Smooth muscle cell (in vitro differentiated cells): ENCODE measurements at regions not wholly inside any gene's neighbourhood (a gene's known extent, or its start where the extent isn't known, plus 50 kb on each side); places are given as distances from the start of the nearest gene placed in this dataset.

Source experiments
- DNase-seq: peaks from one replicate; lab custom pipeline; 2025; ENCODE audit not compliant: unreplicated experiment; lab: John Stamatoyannopoulos, UW
- H2AFZ ChIP-seq: fragments of 200-600 bp; sonication (generic); 2 replicates; pipeline ENCODE4 v1.6.0; 2016; ENCODE audit warnings: antibody characterized with exemption, low read depth, mild to moderate bottlenecking
- H3F3A ChIP-seq: fragments of 200-600 bp; sonication (generic); 2 replicates; pipeline ENCODE4 v1.6.0; 2017; ENCODE audit warnings: antibody characterized with exemption, low read depth
- H3K27ac ChIP-seq: fragments of 200-600 bp; sonication (generic); 2 replicates; pipeline ENCODE4 v1.5.1; 2016; ENCODE audit warnings: low read depth, mild to moderate bottlenecking
- H3K27me3 ChIP-seq: fragments of 200-600 bp; sonication (generic); 2 replicates; pipeline ENCODE4 v1.6.1; 2016; ENCODE audit warnings: low read depth, mild to moderate bottlenecking
- H3K36me3 ChIP-seq: fragments of 200-600 bp; sonication (generic); 2 replicates; pipeline ENCODE4 v1.5.1; 2016; ENCODE audit warnings: low read depth
- H3K4me1 ChIP-seq: fragments of 200-600 bp; sonication (generic); 2 replicates; pipeline ENCODE4 v1.5.1; 2016; ENCODE audit warnings: low read depth
- H3K4me2 ChIP-seq: fragments of 200-600 bp; sonication (generic); 2 replicates; pipeline ENCODE4 v1.6.0; 2016; ENCODE audit warnings: mild to moderate bottlenecking
- H3K4me3 ChIP-seq: fragments of 200-600 bp; sonication (generic); 2 replicates; pipeline ENCODE4 v1.5.1; 2016; ENCODE audit warnings: mild to moderate bottlenecking
- H3K79me2 ChIP-seq: fragments of 200-600 bp; sonication (generic); 2 replicates; pipeline ENCODE4 v1.6.0; 2016; ENCODE audit warnings: low read depth, mild to moderate bottlenecking
- H3K9ac ChIP-seq: fragments of 200-600 bp; sonication (generic); 2 replicates; pipeline ENCODE4 v1.6.0; 2016; ENCODE audit warnings: low read depth
- H3K9me3 ChIP-seq: fragments of 200-600 bp; sonication (generic); replicated peaks from 2 replicates; pipeline ENCODE4 v1.5.1; 2016; ENCODE audit warnings: low read depth
- H4K20me1 ChIP-seq: fragments of 200-600 bp; sonication (generic); 2 replicates; pipeline ENCODE4 v1.6.0; 2016; ENCODE audit warnings: low read depth
- WGBS: methylation state at CpG from one replicate; pipeline ENCODE4 v1.1.7; 2016; ENCODE audit warnings: low lambda C conversion rate; 5-methylcytosine and 5-hydroxymethylcytosine counted together
- TF ChIP-seq, protein P1 (sequence below): fragments of 200-600 bp; sonication (generic); IDR thresholded peaks from 2 replicates; pipeline ENCODE4 v1.5.1; 2017; ENCODE audit warnings: borderline replicate concordance, mild to moderate bottlenecking, antibody characterized with exemption; ENCODE audit not compliant: insufficient read depth, poor library complexity, severe bottlenecking

GRCh38 chr13:109362616-109363015 lies 423.8 kb downstream of the IRS2 start:
- no peaks in the 10 kb centered on the region for H3K9me3 ChIP-seq
- WGBS = 97% methylated on average over 2 of the region's 2 CpGs
- DNase-seq = no peak

DNA sequence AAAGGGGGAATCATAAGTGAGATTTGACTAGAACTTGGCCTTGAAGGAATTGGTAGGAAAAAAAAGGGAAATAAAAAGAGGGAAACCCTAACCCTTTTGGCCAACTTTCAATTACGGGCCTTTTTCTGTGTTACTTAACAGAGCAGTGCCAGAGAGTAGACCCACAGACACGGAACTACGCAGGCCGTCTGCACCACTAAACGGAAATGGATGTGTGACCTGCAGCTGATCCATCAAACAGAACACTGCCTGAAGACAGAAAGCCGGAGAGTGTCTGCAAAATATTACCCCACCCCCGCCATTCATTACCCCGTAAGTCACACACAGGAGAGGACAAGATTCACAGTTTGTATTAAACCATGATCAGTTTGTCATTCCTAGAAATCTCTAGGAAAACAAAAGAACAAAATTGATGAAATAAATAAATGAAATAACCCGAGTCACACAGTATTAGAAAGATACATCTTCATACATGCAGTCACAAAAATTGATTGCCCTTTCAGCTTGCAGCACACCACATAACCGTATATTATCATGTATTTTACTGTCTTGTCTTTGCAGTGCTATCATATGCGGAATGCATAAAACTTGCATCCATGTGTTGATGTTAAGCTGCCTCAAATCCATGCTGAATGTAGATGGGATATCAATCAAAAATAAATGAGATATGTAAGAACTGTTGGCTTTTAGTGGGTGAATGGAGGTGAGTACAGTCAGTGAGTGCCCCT lies 424.7 kb downstream of the IRS2 start:
- DNase-seq = no peak
- WGBS = 82% methylated on average over 11 of the region's 11 CpGs
- no peaks in the 10 kb centered on the region for H4K20me1 ChIP-seq

More at GRCh38 chr13:109362616-109363015, 423.8 kb downstream of the IRS2 start:
- Histone ChIP-seq H3K4me2 (no peak overlapping the region), H3K36me3 (no peaks in the 10 kb centered on the region), H3K4me1 (peaks cover 12% of the 10 kb centered on the region), H3K27me3 (no peaks in the 10 kb centered on the region), H3K4me3 (no peak overlapping the region), H3K79me2 (no peaks in the 10 kb centered on the region), H4K20me1 (no peaks in the 10 kb centered on the region), H2AFZ (no peak overlapping the region), H3K9ac (no peak overlapping the region), H3K27ac (no peak overlapping the region), H3F3A (no peaks in the 10 kb centered on the region)
- TF ChIP-seq, protein P1, sequence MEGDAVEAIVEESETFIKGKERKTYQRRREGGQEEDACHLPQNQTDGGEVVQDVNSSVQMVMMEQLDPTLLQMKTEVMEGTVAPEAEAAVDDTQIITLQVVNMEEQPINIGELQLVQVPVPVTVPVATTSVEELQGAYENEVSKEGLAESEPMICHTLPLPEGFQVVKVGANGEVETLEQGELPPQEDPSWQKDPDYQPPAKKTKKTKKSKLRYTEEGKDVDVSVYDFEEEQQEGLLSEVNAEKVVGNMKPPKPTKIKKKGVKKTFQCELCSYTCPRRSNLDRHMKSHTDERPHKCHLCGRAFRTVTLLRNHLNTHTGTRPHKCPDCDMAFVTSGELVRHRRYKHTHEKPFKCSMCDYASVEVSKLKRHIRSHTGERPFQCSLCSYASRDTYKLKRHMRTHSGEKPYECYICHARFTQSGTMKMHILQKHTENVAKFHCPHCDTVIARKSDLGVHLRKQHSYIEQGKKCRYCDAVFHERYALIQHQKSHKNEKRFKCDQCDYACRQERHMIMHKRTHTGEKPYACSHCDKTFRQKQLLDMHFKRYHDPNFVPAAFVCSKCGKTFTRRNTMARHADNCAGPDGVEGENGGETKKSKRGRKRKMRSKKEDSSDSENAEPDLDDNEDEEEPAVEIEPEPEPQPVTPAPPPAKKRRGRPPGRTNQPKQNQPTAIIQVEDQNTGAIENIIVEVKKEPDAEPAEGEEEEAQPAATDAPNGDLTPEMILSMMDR = no peak

DNA sequence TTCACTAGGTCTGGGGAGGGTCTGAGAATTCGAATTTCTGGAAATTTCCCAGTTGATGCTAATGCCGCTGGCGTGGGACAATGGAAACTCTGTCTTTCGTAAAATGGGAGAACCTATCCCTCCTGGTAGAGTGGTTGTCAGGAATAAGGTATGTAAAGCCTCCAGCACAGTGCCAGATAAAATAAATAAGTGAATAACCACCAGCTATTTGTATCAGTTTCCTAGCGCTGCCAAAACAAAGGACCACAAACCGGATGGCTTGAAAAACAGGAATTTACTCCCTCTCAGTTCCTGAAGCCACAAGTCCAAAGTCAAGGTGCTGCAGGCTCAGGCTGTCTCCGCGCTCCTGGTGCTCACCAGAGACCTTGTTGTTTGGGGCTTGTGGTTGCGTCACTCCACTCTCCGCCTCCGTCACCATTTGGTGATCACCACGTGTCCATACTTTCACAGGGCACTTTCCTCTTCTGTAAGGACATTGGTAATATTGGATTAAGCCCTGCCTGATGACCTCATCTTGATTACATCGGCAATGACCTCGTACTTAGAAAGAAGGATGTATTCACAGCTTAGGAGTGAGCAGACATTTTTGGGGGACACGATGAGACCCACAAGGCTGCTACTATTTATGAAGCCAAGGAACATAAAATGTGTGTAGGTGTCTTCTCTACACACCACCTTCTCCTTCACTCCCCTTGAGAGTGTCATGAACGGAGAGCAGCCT lies 428.5 kb downstream of the IRS2 start:
- Histone ChIP-seq H3K4me2 (no peak overlapping the region), H3K9me3 (no peaks in the 10 kb centered on the region), H3K36me3 (no peaks in the 10 kb centered on the region), H4K20me1 (no peaks in the 10 kb centered on the region), H3K9ac (no peak overlapping the region), H2AFZ (no peak overlapping the region), H3K27me3 (no peaks in the 10 kb centered on the region), H3K79me2 (no peaks in the 10 kb centered on the region), H3K4me1 (no peaks in the 10 kb centered on the region), H3K27ac (no peak overlapping the region), H3F3A (no peaks in the 10 kb centered on the region), H3K4me3 (no peak overlapping the region)
- TF ChIP-seq, protein P1 = no peak
- 92% methylated on average over 16 of the region's 16 CpGs for WGBS
- no peak for DNase-seq

More for the DNA sequence above, 424.7 kb downstream of the IRS2 start:
- Histone ChIP-seq H3K27ac (no peak overlapping the region), H3K9ac (no peak overlapping the region), H2AFZ (no peak overlapping the region), H3K36me3 (no peaks in the 10 kb centered on the region), H3K4me3 (no peak overlapping the region), H3K4me1 (peaks cover 6% of the 10 kb centered on the region), H3F3A (no peaks in the 10 kb centered on the region), H3K79me2 (no peaks in the 10 kb centered on the region), H3K27me3 (no peaks in the 10 kb centered on the region), H3K4me2 (no peak overlapping the region), H3K9me3 (no peaks in the 10 kb centered on the region)
- TF ChIP-seq, protein P1 = no peak
